Psoas muscle (tissue), 7 donors: ENCODE measurements at regions not wholly inside any gene's neighbourhood (a gene's known extent, or its start where the extent isn't known, plus 50 kb on each side); places are given as distances from the start of the nearest gene placed in this dataset.

Experiments used
- ATAC-seq, 4 donors: fragments of 200-7000 bp; cut with Tn5 transposase; one replicate each; pipeline ENCODE4 v1.9.1; 2020; ENCODE audit warnings: moderate library complexity in 3 of 4, mild to moderate bottlenecking in 2 of 4
- DNase-seq, 2 donors: peaks; one replicate each; pipeline ENCODE4 v3.0.0-alpha.2; 2020
- H3K27ac ChIP-seq: fragments of 200-600 bp; one replicate; pipeline ENCODE4 v1.8.0; 2022
- H3K27me3 ChIP-seq, 3 donors: fragments of 200-600 bp in 1 of 3; one replicate each; pipeline versions ENCODE4 v1.6.1 to v1.8.0; 2013 to 2022; ENCODE audit warnings: low read length in 2 of 3, mild to moderate bottlenecking in 2 of 3, moderate library complexity in 1 of 3; ENCODE audit not compliant: insufficient read depth in 3 of 3
- H3K36me3 ChIP-seq, 2 donors: fragments of 200-600 bp in 1 of 2; one replicate each; pipeline versions ENCODE4 v1.6.1 to v1.8.0; 2013 to 2022; ENCODE audit warnings: low read depth in 1 of 2, mild to moderate bottlenecking in 1 of 2, moderate library complexity in 1 of 2; ENCODE audit not compliant: insufficient read depth in 1 of 2
- H3K4me1 ChIP-seq: fragments of 200-600 bp; one replicate; pipeline ENCODE4 v1.8.0; 2022
- H3K4me3 ChIP-seq: fragments of 200-600 bp; one replicate; pipeline ENCODE4 v1.8.0; 2022; ENCODE audit warnings: mild to moderate bottlenecking
- H3K9me3 ChIP-seq: fragments of 200-600 bp; one replicate; pipeline ENCODE4 v1.8.0; 2022
- WGBS, 3 donors: extraction: QIAGEN DNeasy Blood & Tissue Kit; methylation state at CpG; one replicate each; pipeline versions ENCODE4 v1.1.6 to v1.1.7; 2013; 5-methylcytosine and 5-hydroxymethylcytosine counted together
- intact Hi-C, 2 donors: fragments of 100-400 bp; cut with DNase I; formaldehyde crosslinking; loops; one replicate each; pipeline versions ENCODE4 v1.11.0 to v1.14.2; 2022
- TF ChIP-seq, protein P1 (sequence below): fragments of 200-600 bp; IDR thresholded peaks from one replicate; pipeline ENCODE4 v1.8.0; 2022; ENCODE audit warnings: antibody characterized with exemption
- donor health status: healthy with polysubstance abuse.
- donor health status: DM: no; HTN: no; CAD: no; lungs with moderate emphysema.
- donor health status: Bipolar disorder and iron deficiency.
- donor health status: healthy.
- donor health status: DM: yes; HTN: yes; CAD: no.
- donor health status: DM: no; HTN: no; CAD: no.
- donor health status: DM: yes; HTN: yes; CAD: no.

DNA sequence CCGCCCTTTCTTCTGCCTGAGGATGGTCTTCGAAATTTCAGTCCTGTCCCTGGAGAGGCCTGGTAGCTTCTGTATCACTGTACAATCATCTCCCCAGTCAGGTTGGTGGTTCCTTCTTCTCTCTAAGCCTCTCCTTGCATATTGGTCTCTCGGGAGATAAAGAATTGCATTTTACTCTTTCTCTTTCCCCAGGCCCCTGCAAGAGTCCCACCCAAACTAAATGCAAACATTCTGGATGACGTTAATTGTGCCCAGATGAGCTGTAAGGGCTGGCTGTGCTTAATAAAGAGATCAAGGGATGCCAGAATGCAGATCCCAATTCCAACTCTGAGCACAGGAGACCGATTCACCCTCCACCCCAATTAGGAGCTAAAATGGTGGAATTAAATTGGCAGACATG lies 835.4 kb upstream of the TMEM132C start:
- Histone ChIP-seq H3K27ac (no peak overlapping the region), H3K36me3 (no peaks in the 10 kb centered on the region), H3K4me3 (no peak overlapping the region), H3K27me3 (no peaks in the 10 kb centered on the region), H3K4me1 (no peaks in the 10 kb centered on the region), H3K9me3 (no peaks in the 10 kb centered on the region)
- ATAC-seq: no peak
- DNase-seq: no peak
- WGBS, 3 donors: 60 to 64% (median 61%) methylated on average over 4 to 5 of the region's 5 CpGs
- TF ChIP-seq, protein P1, sequence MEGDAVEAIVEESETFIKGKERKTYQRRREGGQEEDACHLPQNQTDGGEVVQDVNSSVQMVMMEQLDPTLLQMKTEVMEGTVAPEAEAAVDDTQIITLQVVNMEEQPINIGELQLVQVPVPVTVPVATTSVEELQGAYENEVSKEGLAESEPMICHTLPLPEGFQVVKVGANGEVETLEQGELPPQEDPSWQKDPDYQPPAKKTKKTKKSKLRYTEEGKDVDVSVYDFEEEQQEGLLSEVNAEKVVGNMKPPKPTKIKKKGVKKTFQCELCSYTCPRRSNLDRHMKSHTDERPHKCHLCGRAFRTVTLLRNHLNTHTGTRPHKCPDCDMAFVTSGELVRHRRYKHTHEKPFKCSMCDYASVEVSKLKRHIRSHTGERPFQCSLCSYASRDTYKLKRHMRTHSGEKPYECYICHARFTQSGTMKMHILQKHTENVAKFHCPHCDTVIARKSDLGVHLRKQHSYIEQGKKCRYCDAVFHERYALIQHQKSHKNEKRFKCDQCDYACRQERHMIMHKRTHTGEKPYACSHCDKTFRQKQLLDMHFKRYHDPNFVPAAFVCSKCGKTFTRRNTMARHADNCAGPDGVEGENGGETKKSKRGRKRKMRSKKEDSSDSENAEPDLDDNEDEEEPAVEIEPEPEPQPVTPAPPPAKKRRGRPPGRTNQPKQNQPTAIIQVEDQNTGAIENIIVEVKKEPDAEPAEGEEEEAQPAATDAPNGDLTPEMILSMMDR: no peak
- intact Hi-C loops: no loop called here

DNA sequence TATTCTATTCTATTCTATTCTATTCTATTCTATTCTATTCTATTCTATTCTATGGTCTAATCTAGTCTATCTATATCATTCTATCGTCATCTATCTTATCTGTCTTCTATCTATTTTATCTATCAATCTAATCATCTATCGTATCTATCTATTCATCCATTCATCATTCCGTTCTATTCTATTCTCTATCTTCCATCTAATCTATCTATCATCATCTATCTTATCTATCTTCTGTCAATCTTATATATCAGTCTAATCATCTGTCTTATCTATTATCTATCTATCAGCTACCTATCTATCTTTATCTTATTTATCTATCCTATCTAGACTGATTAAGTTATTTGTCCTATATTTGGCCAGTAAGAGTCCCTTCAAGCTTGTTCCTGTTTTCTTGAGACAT lies 831.5 kb upstream of the TMEM132C start:
- WGBS, 3 donors: 89 to 94% (median 90%) methylated on average over 3 of the region's 3 CpGs
- no peak overlapping the region for H3K27ac ChIP-seq
- DNase-seq (no peak), ATAC-seq (no peak)
- no peaks in the 10 kb centered on the region for H3K36me3 ChIP-seq
- H3K4me1 ChIP-seq: no peaks in the 10 kb centered on the region
- no peak overlapping the region for H3K4me3 ChIP-seq
- TF ChIP-seq, protein P1: no peak
- intact Hi-C loops: no loop called here
- H3K9me3 ChIP-seq: no peaks in the 10 kb centered on the region
- H3K27me3 ChIP-seq: no peaks in the 10 kb centered on the region

DNA sequence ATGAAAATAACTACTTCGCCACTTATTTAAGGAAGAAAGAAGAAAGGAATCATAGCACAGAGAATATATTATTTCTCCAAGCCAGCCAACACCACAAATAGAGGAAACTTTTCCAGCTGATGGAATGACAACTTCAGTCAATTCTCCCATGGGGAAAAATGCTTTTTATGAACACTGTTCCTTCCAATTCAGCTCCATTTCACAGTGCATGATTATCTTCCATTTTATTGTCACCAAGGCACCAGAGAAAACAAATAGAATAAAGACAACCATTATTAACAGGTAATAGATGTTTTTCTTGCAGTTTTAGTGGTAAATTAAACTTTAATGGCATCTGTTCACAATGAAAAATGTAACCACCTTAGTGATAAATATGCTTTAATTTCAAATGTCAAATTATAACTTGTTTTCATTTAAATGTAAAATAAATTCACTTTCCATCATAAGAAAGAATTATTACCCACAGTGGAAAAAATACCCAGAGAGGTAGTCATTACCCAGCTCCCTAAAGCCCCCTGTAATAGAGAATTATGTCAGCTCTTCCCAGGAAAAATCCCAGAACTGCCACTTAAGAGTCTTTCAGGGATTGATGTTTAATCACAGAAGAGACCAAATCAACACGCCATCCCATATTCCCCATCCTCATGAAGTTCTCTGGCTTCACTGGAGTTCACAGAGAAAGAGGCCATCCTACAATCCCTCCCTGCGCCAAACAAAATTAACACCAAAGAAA lies 828.3 kb upstream of the TMEM132C start:
- no peak overlapping the region for H3K27ac ChIP-seq
- no peak overlapping the region for H3K4me3 ChIP-seq
- no peaks in the 10 kb centered on the region for H3K36me3 ChIP-seq
- intact Hi-C loops: no loop called here
- ATAC-seq (no peak), DNase-seq (no peak)
- no peaks in the 10 kb centered on the region for H3K9me3 ChIP-seq
- H3K4me1 ChIP-seq: no peaks in the 10 kb centered on the region
- WGBS, 3 donors: 84 to 90% (median 86%) methylated on average over 3 of the region's 3 CpGs
- no peaks in the 10 kb centered on the region for H3K27me3 ChIP-seq
- TF ChIP-seq, protein P1: no peak

DNA sequence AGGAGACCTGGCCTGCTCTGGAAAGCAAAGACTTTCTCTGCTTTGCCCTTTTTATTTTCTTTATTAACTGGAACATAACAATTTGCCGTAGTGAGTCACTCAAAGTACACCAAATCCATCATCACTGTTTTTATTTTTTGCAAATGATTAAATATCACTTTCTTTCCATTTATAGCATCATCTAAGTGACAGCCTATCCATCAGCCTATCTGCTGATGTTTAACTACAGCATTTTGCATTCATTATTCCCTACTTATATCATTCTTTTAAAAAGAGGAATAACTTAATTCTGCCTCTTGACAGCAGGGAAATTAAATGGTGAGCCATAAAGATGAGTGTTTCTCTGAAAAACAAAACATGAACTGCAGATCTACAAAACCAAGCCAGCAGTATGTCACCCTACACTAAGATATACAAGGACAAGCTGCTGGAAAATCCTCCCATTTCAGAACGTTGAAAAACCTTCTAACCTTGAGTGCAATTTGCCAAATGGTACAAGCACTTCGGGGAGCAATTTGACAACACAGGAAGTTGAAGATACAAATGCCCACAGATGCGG lies 821.3 kb upstream of the TMEM132C start:
- WGBS, 3 donors: 15 to 38% (median 22%) methylated on average over 4 of the region's 4 CpGs

More for the DNA sequence above, 821.3 kb upstream of the TMEM132C start:
- Histone ChIP-seq H3K9me3 (no peaks in the 10 kb centered on the region), H3K4me1 (no peaks in the 10 kb centered on the region), H3K4me3 (no peak overlapping the region), H3K27me3 (no peaks in the 10 kb centered on the region), H3K36me3 (no peaks in the 10 kb centered on the region), H3K27ac (no peak overlapping the region)
- intact Hi-C loops: no loop called here
- DNase-seq: no peak
- ATAC-seq: no peak
- TF ChIP-seq, protein P1: no peak
